Upper lobe of right lung (tissue), 1 donor: ENCODE measurements at regions not wholly inside any gene's neighbourhood (a gene's known extent, or its start where the extent isn't known, plus 50 kb on each side); places are given as distances from the start of the nearest gene placed in this dataset.

Source experiments
- ATAC-seq: fragments of 200-7000 bp; cut with Tn5 transposase; one replicate; pipeline ENCODE4 v1.9.1; 2020; ENCODE audit warnings: mild to moderate bottlenecking, moderate library complexity
- DNase-seq: peaks from one replicate; pipeline ENCODE4 v3.0.0-alpha.2; 2020
- H3K27ac ChIP-seq: fragments of 200-600 bp; one replicate; pipeline ENCODE4 v1.8.0; 2022
- H3K27me3 ChIP-seq: fragments of 200-600 bp; one replicate; pipeline ENCODE4 v1.8.0; 2022; ENCODE audit warnings: mild to moderate bottlenecking
- H3K36me3 ChIP-seq: fragments of 200-600 bp; one replicate; pipeline ENCODE4 v1.8.0; 2022
- H3K4me1 ChIP-seq: fragments of 200-600 bp; one replicate; pipeline ENCODE4 v1.8.0; 2022
- H3K4me3 ChIP-seq: fragments of 200-600 bp; one replicate; pipeline ENCODE4 v1.8.0; 2022; ENCODE audit warnings: mild to moderate bottlenecking
- H3K9me3 ChIP-seq: fragments of 200-600 bp; one replicate; pipeline ENCODE4 v1.8.0; 2022
- intact Hi-C: fragments of 100-400 bp; cut with DNase I; formaldehyde crosslinking; loops from one replicate; pipeline ENCODE4 v1.11.0; 2022
- TF ChIP-seq, protein P1 (sequence below): fragments of 200-600 bp; IDR thresholded peaks from one replicate; pipeline ENCODE4 v1.8.0; 2022; ENCODE audit warnings: antibody characterized with exemption
- donor health status: DM: no; HTN: yes; CAD: no; lungs with severe emphysema.

DNA sequence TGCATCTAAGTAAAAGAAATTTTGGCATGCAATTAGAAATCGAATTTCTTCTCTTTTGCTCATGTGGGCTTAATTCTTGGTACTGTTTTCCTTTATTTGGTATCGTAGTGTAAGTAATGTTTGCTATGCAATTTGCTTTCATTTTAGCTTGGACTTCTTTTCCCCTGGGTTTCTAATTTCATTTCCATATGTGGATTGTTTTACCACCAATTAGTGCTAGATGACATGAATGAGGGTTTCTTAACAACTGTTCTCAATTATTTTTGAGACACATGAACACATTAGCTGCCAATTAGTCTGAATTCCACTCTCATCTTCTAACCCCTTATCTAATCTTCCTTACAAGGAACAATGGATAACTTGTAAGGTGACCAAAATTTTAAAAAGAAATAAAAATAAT is 1047.2 kb upstream of the PIK3C3 start:
- TF ChIP-seq, protein P1, sequence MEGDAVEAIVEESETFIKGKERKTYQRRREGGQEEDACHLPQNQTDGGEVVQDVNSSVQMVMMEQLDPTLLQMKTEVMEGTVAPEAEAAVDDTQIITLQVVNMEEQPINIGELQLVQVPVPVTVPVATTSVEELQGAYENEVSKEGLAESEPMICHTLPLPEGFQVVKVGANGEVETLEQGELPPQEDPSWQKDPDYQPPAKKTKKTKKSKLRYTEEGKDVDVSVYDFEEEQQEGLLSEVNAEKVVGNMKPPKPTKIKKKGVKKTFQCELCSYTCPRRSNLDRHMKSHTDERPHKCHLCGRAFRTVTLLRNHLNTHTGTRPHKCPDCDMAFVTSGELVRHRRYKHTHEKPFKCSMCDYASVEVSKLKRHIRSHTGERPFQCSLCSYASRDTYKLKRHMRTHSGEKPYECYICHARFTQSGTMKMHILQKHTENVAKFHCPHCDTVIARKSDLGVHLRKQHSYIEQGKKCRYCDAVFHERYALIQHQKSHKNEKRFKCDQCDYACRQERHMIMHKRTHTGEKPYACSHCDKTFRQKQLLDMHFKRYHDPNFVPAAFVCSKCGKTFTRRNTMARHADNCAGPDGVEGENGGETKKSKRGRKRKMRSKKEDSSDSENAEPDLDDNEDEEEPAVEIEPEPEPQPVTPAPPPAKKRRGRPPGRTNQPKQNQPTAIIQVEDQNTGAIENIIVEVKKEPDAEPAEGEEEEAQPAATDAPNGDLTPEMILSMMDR: no peak
- H3K27me3 ChIP-seq: no peaks in the 10 kb centered on the region
- H3K4me3 ChIP-seq: no peak overlapping the region
- no peaks in the 10 kb centered on the region for H3K36me3 ChIP-seq
- H3K9me3 ChIP-seq: no peaks in the 10 kb centered on the region
- intact Hi-C loops: no loop called here
- H3K4me1 ChIP-seq: no peaks in the 10 kb centered on the region
- ATAC-seq (no peak), DNase-seq (no peak)
- no peak overlapping the region for H3K27ac ChIP-seq

DNA sequence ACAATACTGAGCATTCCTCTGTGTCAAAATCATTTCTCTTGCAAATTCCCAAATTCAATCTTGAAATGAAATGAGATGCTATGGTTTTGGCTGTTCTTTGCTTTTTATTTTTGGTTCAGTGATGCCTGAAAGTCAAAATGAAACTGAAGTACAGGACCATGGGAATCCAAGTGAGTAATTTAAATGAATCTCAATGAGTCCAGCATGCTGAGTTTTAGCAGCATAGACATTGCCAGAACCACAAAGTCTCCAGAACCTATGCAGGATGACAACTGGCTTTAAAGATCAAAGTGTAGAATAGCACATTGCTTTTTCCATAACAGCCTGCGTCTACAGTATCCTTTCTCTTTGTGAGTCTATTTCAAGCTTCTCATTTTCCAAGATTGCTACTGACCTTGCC is 1050.7 kb upstream of the PIK3C3 start:
- H3K36me3 ChIP-seq: no peaks in the 10 kb centered on the region
- H3K4me3 ChIP-seq: no peak overlapping the region
- ATAC-seq (no peak), DNase-seq (no peak)
- H3K27ac ChIP-seq: no peak overlapping the region
- H3K27me3 ChIP-seq: no peaks in the 10 kb centered on the region
- TF ChIP-seq, protein P1: no peak
- no peaks in the 10 kb centered on the region for H3K4me1 ChIP-seq
- no peaks in the 10 kb centered on the region for H3K9me3 ChIP-seq
- intact Hi-C loops: no loop called here

DNA sequence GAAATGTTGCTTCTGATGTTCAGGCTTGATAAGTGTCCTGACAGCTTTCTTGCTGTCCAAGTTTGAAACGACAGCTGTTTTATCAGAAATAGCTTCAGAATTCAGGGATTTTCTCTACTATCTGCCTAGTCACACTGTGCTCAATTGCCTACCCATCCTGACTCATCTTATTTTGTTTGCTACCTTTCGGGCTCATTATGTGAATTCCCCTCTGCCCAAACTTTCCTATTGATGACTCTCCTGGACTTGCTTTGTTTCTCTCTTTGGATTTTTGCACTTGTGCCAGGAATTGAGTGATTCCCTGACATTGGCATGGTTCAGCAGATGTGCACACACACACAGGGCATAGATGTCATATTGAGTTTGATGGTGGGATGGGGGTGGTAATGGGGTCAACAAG is 1052.6 kb upstream of the PIK3C3 start:
- DNase-seq (no peak), ATAC-seq (no peak)
- Histone ChIP-seq H3K4me3 (no peak overlapping the region), H3K4me1 (no peaks in the 10 kb centered on the region), H3K27me3 (no peaks in the 10 kb centered on the region), H3K9me3 (no peaks in the 10 kb centered on the region), H3K36me3 (no peaks in the 10 kb centered on the region), H3K27ac (no peak overlapping the region)
- intact Hi-C loops: no loop called here
- TF ChIP-seq, protein P1: no peak

DNA sequence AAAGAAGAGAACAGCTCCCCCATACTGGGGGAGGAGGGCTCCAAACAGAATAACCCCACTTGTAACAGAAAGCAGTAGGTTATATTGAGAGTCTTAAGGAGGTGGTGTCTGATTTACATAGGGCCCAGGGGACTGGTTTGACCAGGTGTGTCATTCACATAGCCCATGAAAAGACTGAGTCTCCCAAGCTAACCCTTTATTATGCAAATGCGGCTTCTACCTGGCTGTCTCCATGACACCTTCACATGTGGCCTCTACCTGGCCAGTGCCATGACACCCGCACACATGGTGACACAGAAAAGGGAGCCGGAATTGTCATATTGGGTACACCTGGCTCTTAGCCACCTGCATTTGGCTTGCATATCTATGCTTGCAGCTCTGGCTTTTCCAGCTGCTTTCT is 1057.2 kb upstream of the PIK3C3 start:
- DNase-seq (no peak), ATAC-seq (no peak)
- Histone ChIP-seq H3K27ac (no peak overlapping the region), H3K9me3 (no peaks in the 10 kb centered on the region), H3K36me3 (no peaks in the 10 kb centered on the region), H3K4me1 (no peaks in the 10 kb centered on the region), H3K4me3 (no peak overlapping the region), H3K27me3 (no peaks in the 10 kb centered on the region)
- TF ChIP-seq, protein P1: no peak
- intact Hi-C loops: no loop called here

DNA sequence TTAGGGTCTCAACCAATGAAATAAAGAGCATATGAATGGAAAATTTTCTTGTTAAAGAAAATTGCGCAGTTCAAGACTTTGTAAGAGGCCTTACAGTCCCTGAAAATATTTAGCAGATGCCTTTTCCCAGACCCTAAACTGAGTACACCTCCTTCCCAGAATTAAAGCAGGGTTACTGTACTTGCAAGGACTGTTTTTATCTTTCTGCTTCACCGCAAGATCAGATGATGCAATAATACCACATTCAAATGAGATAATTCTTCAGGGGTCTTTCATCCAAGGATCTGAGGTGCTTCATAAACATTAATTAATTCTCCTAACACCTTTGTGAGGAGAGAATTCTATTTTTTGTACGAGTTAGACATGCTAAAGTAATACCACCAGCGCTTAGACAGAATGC is 1071.8 kb upstream of the PIK3C3 start:
- no peak for DNase-seq
- intact Hi-C loops: no loop called here
- no peak overlapping the region for H3K4me3 ChIP-seq
- H3K4me1 ChIP-seq: no peaks in the 10 kb centered on the region
- no peaks in the 10 kb centered on the region for H3K9me3 ChIP-seq
- no peaks in the 10 kb centered on the region for H3K27me3 ChIP-seq
- H3K27ac ChIP-seq: no peak overlapping the region
- no peak for ATAC-seq
- TF ChIP-seq, protein P1: no peak
- H3K36me3 ChIP-seq: no peaks in the 10 kb centered on the region

DNA sequence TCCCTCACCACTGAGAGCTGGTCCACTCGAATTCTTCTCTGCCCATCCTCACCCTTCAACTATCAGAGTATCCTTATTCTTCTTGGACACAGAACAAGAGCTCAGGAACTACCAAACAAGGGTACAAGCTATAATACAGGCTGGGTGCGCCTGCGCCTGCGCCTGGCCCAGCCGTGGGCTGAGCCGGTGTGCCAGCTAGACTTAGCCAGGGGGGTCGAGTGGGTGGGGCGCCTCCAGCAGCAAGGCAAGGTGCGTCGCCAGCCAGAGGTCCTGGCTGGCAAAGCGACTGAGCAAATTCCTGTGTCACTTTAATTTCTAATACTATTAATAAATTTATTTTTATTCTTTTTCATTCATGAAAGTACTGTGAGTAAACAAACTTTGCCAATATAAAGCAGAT is 1072.6 kb upstream of the PIK3C3 start:
- intact Hi-C loops: no loop called here
- DNase-seq (no peak), ATAC-seq (no peak)
- Histone ChIP-seq H3K4me3 (no peak overlapping the region), H3K9me3 (no peaks in the 10 kb centered on the region), H3K27ac (no peak overlapping the region), H3K36me3 (no peaks in the 10 kb centered on the region), H3K27me3 (no peaks in the 10 kb centered on the region), H3K4me1 (no peaks in the 10 kb centered on the region)
- TF ChIP-seq, protein P1: no peak
